Neuronal stem cell (in vitro differentiated cells): ENCODE measurements at regions not wholly inside any gene's neighbourhood (a gene's known extent, or its start where the extent isn't known, plus 50 kb on each side); places are given as distances from the start of the nearest gene placed in this dataset.

Source experiments
- DNase-seq: peaks from one replicate; pipeline ENCODE4 v3.0.0-alpha.2; 2013; ENCODE audit warnings: low spot score
- H2AFZ ChIP-seq: one replicate; pipeline ENCODE4 v1.6.1; 2013; ENCODE audit warnings: mild to moderate bottlenecking, low read length, inconsistent platforms
- H2AK5ac ChIP-seq: 2 replicates; pipeline ENCODE4 v1.6.1; 2013; ENCODE audit warnings: low read depth, mild to moderate bottlenecking, inconsistent platforms, low read length, moderate library complexity, mixed read lengths
- H2BK120ac ChIP-seq: 2 replicates; pipeline ENCODE4 v1.6.1; 2013; ENCODE audit warnings: low read depth, mild to moderate bottlenecking, inconsistent platforms, low read length, moderate library complexity, mixed read lengths
- H2BK12ac ChIP-seq: one replicate; pipeline ENCODE4 v1.6.1; 2013; ENCODE audit warnings: low read length, inconsistent platforms
- H2BK15ac ChIP-seq: 2 replicates; pipeline ENCODE4 v1.6.1; 2013; ENCODE audit warnings: mild to moderate bottlenecking, low read length, inconsistent platforms, mixed read lengths
- H2BK5ac ChIP-seq: one replicate; pipeline ENCODE4 v1.6.1; 2013; ENCODE audit warnings: inconsistent platforms, mild to moderate bottlenecking, low read length, moderate library complexity
- H3K14ac ChIP-seq: one replicate; pipeline ENCODE4 v1.6.1; 2013; ENCODE audit warnings: low read length, inconsistent platforms
- H3K18ac ChIP-seq: 2 replicates; pipeline ENCODE4 v1.6.1; 2013; ENCODE audit warnings: low read length, inconsistent platforms
- H3K23ac ChIP-seq: 2 replicates; pipeline ENCODE4 v1.6.1; 2013; ENCODE audit warnings: low read depth, mild to moderate bottlenecking, mixed read lengths, low read length, inconsistent platforms; ENCODE audit not compliant: poor library complexity
- H3K27ac ChIP-seq: replicated peaks from 3 replicates; pipeline ENCODE4 v1.5.1; 2013; ENCODE audit warnings: low read length, inconsistent platforms
- H3K27me3 ChIP-seq, 3 experiments: 2 replicates each; pipeline ENCODE4 v1.6.1; 2013; ENCODE audit warnings: low read length in 3 of 3, mild to moderate bottlenecking in 2 of 3, inconsistent platforms in 1 of 3, low read depth in 1 of 3, mixed read lengths in 1 of 3, moderate library complexity in 1 of 3; ENCODE audit not compliant: control insufficient read depth in 3 of 3, insufficient read depth in 3 of 3
- H3K36me3 ChIP-seq, 2 donors: replicated peaks in 1 of 2; 2 replicates each; pipeline ENCODE4 v1.6.1; 2013; ENCODE audit warnings: low read length in 2 of 2; ENCODE audit not compliant: control insufficient read depth in 2 of 2, insufficient read depth in 2 of 2
- H3K4ac ChIP-seq: 2 replicates; pipeline ENCODE4 v1.6.1; 2013; ENCODE audit warnings: inconsistent platforms, mild to moderate bottlenecking, low read length, moderate library complexity
- H3K4me1 ChIP-seq, 2 donors: 1 replicate in 1 of 2; 2 replicates in 1 of 2; pipeline ENCODE4 v1.6.1; 2013; ENCODE audit warnings: low read length in 2 of 2, low read depth in 1 of 2; ENCODE audit not compliant: control insufficient read depth in 2 of 2, insufficient read depth in 1 of 2
- H3K4me2 ChIP-seq: one replicate; pipeline ENCODE4 v1.6.1; 2013; ENCODE audit warnings: mild to moderate bottlenecking, low read length, inconsistent platforms; ENCODE audit not compliant: insufficient read depth, poor library complexity, severe bottlenecking
- H3K4me3 ChIP-seq, 2 donors: 2 replicates each; pipeline ENCODE4 v1.5.1; 2013; ENCODE audit warnings: low read length in 2 of 2, mild to moderate bottlenecking in 2 of 2, inconsistent platforms in 1 of 2, moderate library complexity in 1 of 2
- H3K79me1 ChIP-seq: one replicate; pipeline ENCODE4 v1.6.1; 2013; ENCODE audit warnings: low read depth, mild to moderate bottlenecking, inconsistent platforms, low read length, moderate library complexity
- H3K9ac ChIP-seq: one replicate; pipeline ENCODE4 v1.6.1; 2013; ENCODE audit warnings: mild to moderate bottlenecking, low read depth, low read length, inconsistent platforms; ENCODE audit not compliant: poor library complexity
- H3K9me3 ChIP-seq, 2 donors: replicated peaks in 1 of 2; 2 replicates each; pipeline versions ENCODE3 to v1.6.1; 2013; ENCODE audit warnings: low read length in 2 of 2, mild to moderate bottlenecking in 2 of 2, inconsistent platforms in 1 of 2, low read depth in 1 of 2, mixed read lengths in 1 of 2, moderate library complexity in 1 of 2; ENCODE audit not compliant: control insufficient read depth in 2 of 2, insufficient read depth in 1 of 2
- H4K8ac ChIP-seq: one replicate; pipeline ENCODE4 v1.6.1; 2013; ENCODE audit warnings: low read depth, mild to moderate bottlenecking, inconsistent platforms, low read length, moderate library complexity
- H4K91ac ChIP-seq: one replicate; pipeline ENCODE4 v1.6.1; 2013; ENCODE audit warnings: low read length, low read depth, mild to moderate bottlenecking, inconsistent platforms; ENCODE audit not compliant: poor library complexity
- WGBS, 2 donors: extraction: QIAGEN DNeasy Blood & Tissue Kit; methylation state at CpG; one replicate each; pipeline ENCODE4 v1.1.7; 2013; ENCODE audit warnings: missing lambda C conversion rate in 2 of 2, mixed read lengths in 1 of 2; ENCODE audit not compliant: insufficient read length in 2 of 2, insufficient replicate concordance in 1 of 2; ENCODE audit errors: extremely low coverage in 2 of 2; 5-methylcytosine and 5-hydroxymethylcytosine counted together

- WGBS, 2 donors, result no CpG with 5 or more reads among the region's 4 CpGs
- DNase-seq, result no peak
- no peak overlapping the region for H2BK5ac ChIP-seq
- H2AFZ ChIP-seq, result no peak overlapping the region
- H2AK5ac ChIP-seq, result no peak overlapping the region
- no peak overlapping the region for H3K4me2 ChIP-seq
- H3K4ac ChIP-seq, result no peak overlapping the region
- no peak overlapping the region for H3K9ac ChIP-seq
- H2BK15ac ChIP-seq, result no peak overlapping the region
- no peak overlapping the region for H2BK120ac ChIP-seq
- H3K23ac ChIP-seq, result no peak overlapping the region
- H2BK12ac ChIP-seq, result no peak overlapping the region
- H3K4me3 ChIP-seq, result no peak overlapping the region
- no peak overlapping the region for H3K27ac ChIP-seq
- no peak overlapping the region for H4K8ac ChIP-seq
- H4K91ac ChIP-seq, result no peak overlapping the region
- H3K79me1 ChIP-seq, result no peaks in the 10 kb centered on the region
- no peak overlapping the region for H3K14ac ChIP-seq
- no peaks in the 10 kb centered on the region for H3K4me1 ChIP-seq
- peaks cover 0 to 7% of the 10 kb centered on the region in 2 donors for H3K9me3 ChIP-seq
- H3K18ac ChIP-seq, result no peak overlapping the region
- H3K27me3 ChIP-seq, result no peaks in the 10 kb centered on the region
- no peaks in the 10 kb centered on the region for H3K36me3 ChIP-seq
Observed at GRCh38 chr3:80668600-80669294, 900.9 kb upstream of the ROBO1 start.

DNA sequence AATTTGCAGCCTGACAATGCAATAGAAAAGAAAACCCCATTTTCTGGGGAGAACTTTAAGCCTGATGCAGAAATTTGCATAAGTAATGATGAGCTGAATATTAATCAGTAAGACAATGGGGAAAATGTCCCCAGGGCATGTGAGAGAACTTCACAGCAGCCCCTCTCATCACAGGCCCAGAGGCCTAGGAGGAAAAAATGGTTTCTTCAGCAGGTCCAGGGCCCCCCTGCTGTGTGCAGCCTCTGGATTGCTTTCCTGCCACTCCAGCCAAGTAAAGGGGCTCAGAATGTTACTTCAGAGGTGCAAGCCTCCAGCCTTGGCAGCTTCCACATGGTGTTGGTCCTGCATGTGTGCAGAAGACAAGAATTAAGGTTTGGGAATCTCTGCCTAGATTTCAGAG lies 900.3 kb upstream of the ROBO1 start:
- no peak overlapping the region for H3K18ac ChIP-seq
- H3K4me2 ChIP-seq, result no peak overlapping the region
- H3K4me3 ChIP-seq, result no peak overlapping the region
- H2AFZ ChIP-seq, result no peak overlapping the region
- no peak overlapping the region for H2BK5ac ChIP-seq
- peaks cover 0 to 7% of the 10 kb centered on the region in 2 donors for H3K9me3 ChIP-seq
- H3K4ac ChIP-seq, result no peak overlapping the region
- H2BK120ac ChIP-seq, result no peak overlapping the region
- H3K79me1 ChIP-seq, result no peaks in the 10 kb centered on the region
- H2AK5ac ChIP-seq, result no peak overlapping the region
- no peak for DNase-seq
- H4K8ac ChIP-seq, result no peak overlapping the region
- no peaks in the 10 kb centered on the region for H3K27me3 ChIP-seq
- H4K91ac ChIP-seq, result no peak overlapping the region
- H3K23ac ChIP-seq, result no peak overlapping the region
- H3K36me3 ChIP-seq, result no peaks in the 10 kb centered on the region
- no peaks in the 10 kb centered on the region for H3K4me1 ChIP-seq
- no peak overlapping the region for H2BK15ac ChIP-seq
- H3K14ac ChIP-seq, result no peak overlapping the region
- no peak overlapping the region for H3K9ac ChIP-seq
- no peak overlapping the region for H2BK12ac ChIP-seq
- no peak overlapping the region for H3K27ac ChIP-seq

GRCh38 chr3:80663426-80663825 lies 895.6 kb upstream of the ROBO1 start:
- Histone ChIP-seq H3K36me3 (no peaks in the 10 kb centered on the region), H3K23ac (no peak overlapping the region), H2BK120ac (no peak overlapping the region), H3K4me1 (no peaks in the 10 kb centered on the region), H2BK15ac (no peak overlapping the region), H3K18ac (no peak overlapping the region), H2BK12ac (no peak overlapping the region), H3K9me3 (peaks cover 0 to 2% of the 10 kb centered on the region in 2 donors), H3K27ac (no peak overlapping the region), H4K8ac (no peak overlapping the region), H3K4me3 (no peak overlapping the region), H2AK5ac (no peak overlapping the region), H3K9ac (no peak overlapping the region), H2AFZ (no peak overlapping the region), H3K14ac (no peak overlapping the region), H3K4ac (no peak overlapping the region), H4K91ac (no peak overlapping the region), H3K4me2 (no peak overlapping the region), H3K27me3 (no peaks in the 10 kb centered on the region), H3K79me1 (no peaks in the 10 kb centered on the region), H2BK5ac (no peak overlapping the region)
- WGBS, 2 donors, result no CpG with 5 or more reads among the region's 3 CpGs
- no peak for DNase-seq

DNA sequence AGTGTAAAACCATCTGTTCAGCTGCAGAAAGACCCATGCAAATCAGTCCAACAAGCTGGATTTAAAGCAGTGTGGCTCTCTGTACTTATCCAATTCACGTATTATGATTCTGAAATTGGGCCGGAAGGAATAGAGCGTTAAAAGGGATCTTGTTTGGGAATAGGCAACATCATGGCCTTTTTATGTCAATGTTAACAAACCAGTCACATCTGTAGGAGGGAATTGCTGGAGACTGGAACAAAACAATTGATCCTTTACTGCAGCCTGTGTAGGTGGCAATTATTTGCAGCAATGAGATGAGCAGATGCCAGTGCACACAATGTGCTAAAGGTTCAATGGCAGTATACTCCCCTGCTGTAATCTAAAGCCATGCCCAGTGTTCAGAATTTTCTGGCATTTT lies 887.4 kb upstream of the ROBO1 start:
- Histone ChIP-seq H3K9ac (no peak overlapping the region), H3K9me3 (no peaks in the 10 kb centered on the region), H3K18ac (no peak overlapping the region), H2AFZ (no peak overlapping the region), H4K91ac (no peak overlapping the region), H4K8ac (no peak overlapping the region), H2BK12ac (no peak overlapping the region), H2BK15ac (no peak overlapping the region), H3K27ac (no peak overlapping the region), H3K27me3 (no peaks in the 10 kb centered on the region), H3K36me3 (no peaks in the 10 kb centered on the region), H3K23ac (no peak overlapping the region), H2AK5ac (no peak overlapping the region), H2BK120ac (no peak overlapping the region), H3K14ac (no peak overlapping the region), H3K4me2 (no peak overlapping the region), H3K4me3 (no peak overlapping the region), H3K4me1 (no peaks in the 10 kb centered on the region), H2BK5ac (no peak overlapping the region), H3K79me1 (no peaks in the 10 kb centered on the region), H3K4ac (no peak overlapping the region)
- WGBS, 2 donors, result no CpG with 5 or more reads among the region's 3 CpGs
- no peak for DNase-seq
